ENCODE measurements at regions not wholly inside any gene's neighbourhood (a gene's known extent, or its start where the extent isn't known, plus 50 kb on each side); places are given as distances from the start of the nearest gene placed in this dataset.
"Not testable (repeated sequence)": the region's sequence is repeated elsewhere in the genome, so short reads cannot be mapped to it uniquely, and the experiment has no call there.

GRCh38 chr15:99485153-99485961 lies 80.4 kb upstream of the MEF2A start:
- DNase-seq (ENCODE audit: low read depth in 3 of 3) = no peak

- no peak for DNase-seq (ENCODE audit: low read depth in 3 of 3)
Observed at GRCh38 chr15:99485992-99486370, 79.8 kb upstream of the MEF2A start.

- DNase-seq (ENCODE audit: low read depth in 3 of 3) = no peak
Observed at GRCh38 chr15:99486371-99487336, 79.1 kb upstream of the MEF2A start.

DNA sequence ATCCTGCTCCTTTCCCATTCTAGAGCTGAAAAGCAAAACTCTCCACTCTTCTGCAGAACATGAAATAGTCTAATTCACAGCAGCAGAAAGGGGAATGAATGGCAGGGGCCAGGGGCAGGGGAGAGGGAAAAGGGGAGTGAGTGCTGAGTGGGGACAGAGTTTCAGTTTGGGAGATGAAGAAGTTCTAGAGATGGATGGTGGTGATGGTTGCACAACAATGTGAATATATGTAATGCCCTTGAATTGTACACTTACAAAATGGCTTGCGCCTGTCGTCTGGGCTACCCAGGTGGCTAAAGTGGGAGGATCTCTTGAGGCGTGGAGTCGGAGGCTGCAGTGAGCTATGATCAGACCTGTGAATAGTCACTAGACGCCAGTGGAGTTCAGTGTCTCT lies 78.5 kb upstream of the MEF2A start:
- no peak for DNase-seq (ENCODE audit: low read depth in 3 of 3)

DNA sequence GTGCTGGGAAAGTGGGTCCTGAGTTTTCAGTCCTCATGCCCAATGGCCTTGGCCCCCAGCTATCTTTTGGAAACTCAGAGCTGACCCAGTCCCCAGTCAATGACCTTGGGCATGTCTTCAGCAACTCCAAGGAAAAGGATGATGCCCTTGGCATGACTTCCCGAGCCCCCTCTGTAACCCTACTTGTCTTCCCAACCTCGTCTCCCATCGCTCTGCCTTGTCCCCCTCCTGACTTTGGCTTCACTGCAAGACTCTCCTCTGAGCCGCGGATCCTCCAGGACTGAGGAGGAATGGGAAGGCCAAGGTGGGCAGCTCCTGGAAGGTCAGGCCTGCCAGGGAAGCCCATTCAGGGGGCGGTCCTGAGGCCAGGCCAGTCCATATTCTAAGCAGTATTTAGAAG lies 73.5 kb upstream of the MEF2A start:
- DNase-seq (ENCODE audit: low read depth in 3 of 3) = no peak

DNA sequence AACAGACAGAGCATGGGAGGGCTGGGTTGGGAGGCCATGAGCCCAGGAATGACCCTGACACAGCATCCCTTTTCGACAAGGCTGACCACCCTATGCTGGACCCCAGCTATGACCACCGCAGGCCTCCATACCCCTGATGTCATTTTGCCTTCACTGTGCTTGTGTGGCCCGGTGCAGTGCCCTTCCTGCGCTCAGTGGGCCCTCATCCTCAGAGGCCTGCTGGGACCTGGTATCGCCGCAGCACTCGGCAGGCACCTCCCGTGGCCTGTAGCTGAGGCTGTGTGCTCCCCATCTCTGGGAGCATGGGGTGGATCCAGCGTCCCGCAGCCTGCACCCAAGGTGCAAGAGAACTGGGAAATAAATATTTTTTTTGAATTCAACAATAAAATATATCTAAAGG lies 73.1 kb upstream of the MEF2A start:
- no peak for DNase-seq (ENCODE audit: low read depth in 3 of 3)

DNA sequence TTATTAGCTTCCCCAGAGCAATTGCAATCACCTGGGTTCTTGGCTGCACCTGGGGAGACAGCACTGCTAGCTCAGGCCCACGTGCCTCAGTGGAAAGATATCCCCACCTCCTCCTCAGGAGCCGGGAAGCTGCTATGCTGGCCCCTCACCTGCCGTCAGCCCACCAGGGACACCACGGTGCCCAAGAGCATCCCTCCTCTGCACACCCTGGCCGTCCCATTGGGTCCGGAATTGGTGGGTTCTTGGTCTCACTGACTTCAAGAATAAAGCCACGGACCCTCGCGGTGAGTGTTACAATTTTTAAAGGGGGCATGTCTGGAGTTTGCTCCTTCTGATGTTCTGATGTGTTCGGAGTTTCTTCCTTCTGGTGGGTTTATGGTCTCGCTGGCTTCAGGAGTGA lies 72.3 kb upstream of the MEF2A start:
- DNase-seq (ENCODE audit: low read depth in 3 of 3) = no peak

- not testable (repeated sequence) for DNase-seq (ENCODE audit: low read depth in 3 of 3)
Observed at GRCh38 chr15:99494536-99495233, 71.1 kb upstream of the MEF2A start.

DNA sequence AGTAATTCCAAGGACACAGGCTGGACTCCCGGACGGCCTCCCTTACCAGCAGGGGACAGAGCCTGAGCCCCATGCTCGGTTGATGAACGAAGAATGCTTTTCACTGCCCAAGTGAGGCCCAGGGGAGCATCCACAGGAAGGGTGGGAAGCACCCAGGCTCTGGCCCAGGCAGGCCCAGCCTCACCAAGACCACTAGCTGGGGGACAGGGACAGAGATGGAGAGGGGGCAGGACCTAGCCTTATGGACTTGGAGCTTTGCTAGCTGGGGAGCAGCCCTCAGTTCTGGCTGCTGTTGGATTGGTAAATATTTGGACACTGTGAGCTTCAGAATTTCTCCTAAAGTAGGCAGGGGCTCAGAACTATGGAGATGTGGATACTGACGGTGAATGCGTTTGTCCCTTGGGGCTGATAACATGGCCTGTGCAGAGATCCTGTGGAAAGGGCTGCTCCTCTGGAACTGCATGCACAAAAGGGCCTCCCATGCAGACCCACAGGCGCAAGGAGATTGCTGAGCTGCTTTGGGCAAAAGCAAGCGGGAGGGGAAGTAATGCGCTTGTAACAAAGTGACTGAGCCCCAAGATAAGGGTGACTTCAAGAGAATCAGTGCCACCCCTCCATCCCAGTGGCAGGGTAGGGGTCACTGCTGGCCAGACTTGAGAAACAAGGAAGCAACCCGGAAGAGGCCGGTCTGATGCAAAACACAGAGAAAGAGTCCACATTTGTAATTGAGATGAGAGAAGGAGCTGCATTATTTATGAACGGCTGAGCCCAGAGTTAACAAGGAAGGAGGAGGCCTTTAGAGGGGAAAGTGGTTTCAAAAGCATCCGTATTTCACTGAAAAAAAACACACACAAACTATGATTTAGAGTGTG lies 70.1 kb upstream of the MEF2A start:
- no peak for DNase-seq (ENCODE audit: low read depth in 3 of 3)

- DNase-seq (ENCODE audit: low read depth in 3 of 3) = no peak
Observed at GRCh38 chr15:99496302-99496629, 69.5 kb upstream of the MEF2A start.

- peak in 1 of 3 experiments; percentile 33 for DNase-seq (ENCODE audit: low read depth in 3 of 3)
Observed at GRCh38 chr15:99502182-99502581, 63.6 kb upstream of the MEF2A start.

DNA sequence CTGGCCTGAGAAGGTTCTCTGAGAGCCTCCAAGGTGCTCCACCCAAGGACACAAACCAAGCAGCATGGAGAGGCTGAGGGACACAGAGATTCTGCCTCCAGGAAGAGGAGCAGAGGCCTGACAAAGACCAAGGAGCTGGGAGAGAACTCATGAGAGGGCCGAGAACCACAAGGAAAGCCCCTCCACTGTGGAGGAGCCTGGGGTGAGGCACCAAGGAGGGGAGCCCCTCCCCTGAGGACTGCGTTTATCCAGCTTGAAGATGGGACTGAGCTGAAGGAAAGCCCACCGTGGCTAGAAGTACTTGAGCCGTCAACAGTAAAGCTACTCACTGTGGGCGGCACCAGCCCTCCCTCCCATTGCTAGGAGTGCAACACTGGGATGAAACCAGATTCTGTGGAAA lies 63.1 kb upstream of the MEF2A start:
- no peak for DNase-seq (ENCODE audit: low read depth in 3 of 3)

DNA sequence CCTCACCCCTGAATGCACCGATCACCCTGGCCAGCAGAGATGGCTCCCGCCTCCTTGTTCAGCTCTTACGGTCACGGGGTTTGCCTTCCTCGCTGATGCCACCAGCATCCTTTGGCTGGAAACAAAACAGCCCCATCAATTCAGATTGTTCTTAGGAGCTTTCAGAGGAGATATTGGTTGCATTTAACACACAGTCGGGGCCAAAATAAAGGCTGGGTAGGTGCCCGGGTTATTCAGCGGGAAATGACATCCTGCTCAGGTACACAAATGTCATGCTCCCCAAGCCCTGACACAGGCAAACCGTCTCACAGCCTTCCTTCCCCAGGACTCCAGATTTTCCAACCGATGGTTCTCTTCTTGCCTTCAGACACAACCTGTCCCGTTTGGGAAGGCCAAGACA lies 62.4 kb upstream of the MEF2A start:
- no peak for DNase-seq (ENCODE audit: low read depth in 3 of 3)

DNA sequence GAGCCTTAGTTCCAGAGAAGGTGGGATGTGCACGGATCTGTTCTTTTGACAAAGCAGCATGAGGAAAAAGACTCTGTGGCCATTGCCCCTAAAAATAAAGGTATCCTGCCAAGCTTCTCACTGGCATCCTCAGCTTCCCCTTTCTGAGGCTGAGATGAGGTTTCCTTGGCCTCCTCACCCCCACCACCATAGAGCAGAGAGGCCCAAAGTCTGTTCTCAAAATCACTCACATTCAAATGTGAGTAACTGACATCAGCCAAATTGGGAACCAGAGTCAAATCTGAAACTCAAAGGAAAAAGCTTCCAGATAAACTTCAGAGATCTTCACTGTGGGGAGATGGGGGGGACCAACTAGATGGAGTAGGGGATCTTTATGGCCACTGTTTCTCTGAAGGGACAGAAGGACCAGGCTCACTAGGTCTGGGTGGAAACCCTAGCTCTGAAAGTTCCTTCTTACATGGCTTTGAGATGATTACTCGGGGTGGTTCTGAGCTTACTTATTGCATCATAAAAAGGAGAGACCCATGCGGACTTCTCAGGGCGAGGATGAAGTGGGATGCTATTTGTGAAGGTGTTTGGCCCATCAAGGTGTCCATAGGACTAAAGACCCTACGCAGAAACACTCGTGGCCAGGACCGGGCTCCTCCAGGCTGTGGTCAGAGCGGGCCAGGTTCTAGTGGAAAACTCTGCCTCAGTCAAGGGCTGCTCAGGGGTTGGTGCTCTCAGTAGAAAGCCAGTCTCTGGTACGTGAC lies 61.5 kb upstream of the MEF2A start:
- no peak for DNase-seq (ENCODE audit: low read depth in 3 of 3)

DNA sequence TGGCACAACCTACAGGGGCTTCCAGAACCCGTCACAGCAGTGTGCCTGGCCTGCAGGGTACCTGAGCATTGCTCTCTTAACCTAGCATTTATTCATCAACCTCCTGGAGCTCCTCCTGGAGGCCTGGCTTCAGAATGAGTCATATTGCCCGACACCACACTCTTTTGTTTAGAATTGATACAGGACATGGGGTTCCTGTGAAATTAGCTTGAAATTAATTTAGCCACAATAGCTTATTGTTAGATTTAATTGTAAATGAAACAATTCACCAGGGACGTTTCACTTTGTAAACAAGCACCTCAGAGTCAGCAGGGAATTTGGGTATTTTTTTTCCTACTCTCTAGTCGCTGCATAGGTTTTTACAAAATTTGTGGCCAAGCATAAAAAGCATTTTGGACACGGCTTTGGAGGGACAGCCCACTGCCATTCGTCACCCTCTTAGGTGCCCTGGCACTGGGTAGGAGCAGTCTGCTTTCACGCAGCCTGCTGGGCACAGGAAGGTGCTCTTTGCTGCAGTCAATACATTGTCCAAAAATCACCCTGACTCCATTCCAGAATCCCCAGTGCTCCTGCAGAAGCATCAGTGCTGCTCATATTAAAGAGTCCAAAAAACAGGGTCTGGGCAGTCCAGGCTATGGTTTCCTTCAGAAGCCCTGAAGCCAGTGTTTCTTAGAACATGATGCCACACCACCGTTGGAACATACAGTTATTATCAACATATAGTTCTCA lies 60.8 kb upstream of the MEF2A start:
- no peak for DNase-seq (ENCODE audit: low read depth in 3 of 3)

GRCh38 chr15:99506399-99506798 lies 59.4 kb upstream of the MEF2A start:
- no peak for DNase-seq (ENCODE audit: low read depth in 3 of 3)

DNA sequence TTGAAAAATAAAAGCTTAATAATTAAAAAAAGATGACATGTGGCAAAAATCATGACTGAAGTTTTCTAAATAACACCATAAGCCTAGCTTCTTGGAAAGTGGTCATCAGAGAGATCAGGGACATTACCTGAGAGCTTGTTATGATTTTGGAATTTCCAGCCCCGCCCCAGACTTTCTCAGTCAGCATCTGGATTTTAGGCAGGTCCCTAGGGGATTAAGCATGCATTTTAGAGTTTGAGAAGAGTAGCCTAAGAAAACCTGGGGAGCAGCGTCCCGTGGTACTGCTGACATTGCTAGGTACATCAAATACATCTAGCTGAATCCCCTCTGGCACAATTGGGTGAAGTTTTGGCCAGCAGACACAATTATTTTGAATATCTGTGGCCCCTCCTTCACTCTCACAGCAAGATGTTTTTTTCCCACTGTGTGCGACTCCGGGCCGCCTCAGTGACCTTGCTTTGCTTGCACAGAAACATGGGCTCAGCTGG lies 58.7 kb upstream of the MEF2A start:
- no peak for DNase-seq (ENCODE audit: low read depth in 3 of 3)

DNA sequence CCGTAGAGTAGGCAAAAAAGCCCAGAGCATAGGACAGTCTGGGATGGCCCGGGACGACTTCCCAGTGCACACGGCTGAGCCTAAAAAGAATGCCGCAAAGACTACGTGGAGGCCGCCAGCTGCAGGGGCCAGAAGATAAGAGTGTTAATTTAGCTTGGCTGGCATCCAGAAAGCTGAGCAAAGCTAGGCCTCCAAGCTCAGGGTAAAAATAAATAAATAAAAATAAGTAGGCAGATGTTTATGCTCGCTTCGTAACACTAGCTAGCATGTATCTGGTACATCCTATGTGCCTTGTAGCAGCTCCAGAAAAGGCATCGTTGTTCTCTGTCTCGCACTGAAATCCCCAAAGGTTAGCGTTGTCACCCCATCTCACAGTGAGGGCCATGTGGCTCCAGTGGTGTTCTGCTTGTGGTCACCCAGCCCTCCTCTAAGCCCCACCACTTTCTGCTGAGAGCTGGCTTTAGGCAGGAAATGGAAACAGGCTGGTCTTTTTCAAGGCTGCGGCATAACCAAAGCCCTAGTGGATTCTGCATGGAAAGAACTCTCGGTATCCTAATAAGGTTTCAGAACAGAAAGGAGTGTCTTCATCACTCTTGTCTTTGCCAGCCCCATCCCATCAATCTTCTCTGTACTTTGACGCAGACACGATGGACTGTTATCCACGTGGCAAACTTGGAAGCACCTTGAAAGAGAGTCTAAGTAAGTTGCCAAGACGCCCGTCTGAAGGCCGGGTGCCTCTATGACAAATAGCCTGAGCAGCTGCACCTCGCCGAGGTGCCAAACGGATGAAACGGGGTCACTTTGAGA lies 58.1 kb upstream of the MEF2A start:
- no peak for DNase-seq (ENCODE audit: low read depth in 3 of 3)

GRCh38 chr15:99508311-99508645 lies 57.5 kb upstream of the MEF2A start:
- no peak for DNase-seq (ENCODE audit: low read depth in 3 of 3)

All from stimulated activated CD4-positive, alpha-beta T cell treated with anti-CD3 and anti-CD28 coated beads, TNF-alpha, amount 100 ng/mL, for 24 hours (primary cell).